ENCODE measurements at regions not wholly inside any gene's neighbourhood (a gene's known extent, or its start where the extent isn't known, plus 50 kb on each side); places are given as distances from the start of the nearest gene placed in this dataset.

GRCh38 chr6:164075981-164076615 lies 661.6 kb downstream of the QKI start:
- Histone ChIP-seq H3K27me3 (no peaks in the 10 kb centered on the region), H3K27ac (no peak overlapping the region), H3K4me1 (no peaks in the 10 kb centered on the region), H3K9me3 (no peaks in the 10 kb centered on the region), H3K4me3 (no peak overlapping the region), H3K36me3 (no peaks in the 10 kb centered on the region)
- no peak for TF ChIP-seq CTCF (IDR thresholded peaks at IDR 0.05)
- no peak for DNase-seq
- no peak for ATAC-seq
- intact Hi-C loops (cut with DNase I), result no loop called here

GRCh38 chr6:164072240-164072666 lies 657.7 kb downstream of the QKI start:
- TF ChIP-seq CTCF (IDR thresholded peaks at IDR 0.05), result no peak
- Histone ChIP-seq H3K36me3 (no peaks in the 10 kb centered on the region), H3K27ac (no peak overlapping the region), H3K4me3 (no peak overlapping the region), H3K4me1 (no peaks in the 10 kb centered on the region), H3K27me3 (no peaks in the 10 kb centered on the region), H3K9me3 (no peaks in the 10 kb centered on the region)
- ATAC-seq, result no peak
- intact Hi-C loops (cut with DNase I), result no loop called here
- no peak for DNase-seq

- no peaks in the 10 kb centered on the region for H3K4me1 ChIP-seq
- DNase-seq, result no peak
- no peak for TF ChIP-seq CTCF (IDR thresholded peaks at IDR 0.05)
Observed at GRCh38 chr6:164069350-164069990, 655.0 kb downstream of the QKI start.

GRCh38 chr6:164068527-164068926 lies 654.0 kb downstream of the QKI start:
- intact Hi-C loops (cut with DNase I), result no loop called here
- Histone ChIP-seq H3K36me3 (no peaks in the 10 kb centered on the region), H3K27ac (no peak overlapping the region), H3K27me3 (no peaks in the 10 kb centered on the region), H3K4me3 (no peak overlapping the region), H3K4me1 (no peaks in the 10 kb centered on the region), H3K9me3 (no peaks in the 10 kb centered on the region)
- DNase-seq (no peak), ATAC-seq (no peak)
- TF ChIP-seq CTCF (IDR thresholded peaks at IDR 0.05), result no peak

More at GRCh38 chr6:164069350-164069990, 655.0 kb downstream of the QKI start:
- no peak overlapping the region for H3K4me3 ChIP-seq
- peak; percentile 64 for ATAC-seq
- intact Hi-C loops (cut with DNase I), result no loop called here
- no peaks in the 10 kb centered on the region for H3K9me3 ChIP-seq
- no peaks in the 10 kb centered on the region for H3K36me3 ChIP-seq
- no peak overlapping the region for H3K27ac ChIP-seq
- no peaks in the 10 kb centered on the region for H3K27me3 ChIP-seq

- DNase-seq (no peak), ATAC-seq (no peak)
- intact Hi-C loops (cut with DNase I), result no loop called here
- Histone ChIP-seq H3K36me3 (no peaks in the 10 kb centered on the region), H3K4me1 (no peaks in the 10 kb centered on the region), H3K27me3 (no peaks in the 10 kb centered on the region), H3K4me3 (no peak overlapping the region), H3K27ac (no peak overlapping the region), H3K9me3 (no peaks in the 10 kb centered on the region)
- TF ChIP-seq CTCF (IDR thresholded peaks at IDR 0.05), result no peak
Observed at GRCh38 chr6:164066766-164067165, 652.2 kb downstream of the QKI start.
